Spleen (tissue), 11 donors: ENCODE measurements at regions not wholly inside any gene's neighbourhood (a gene's known extent, or its start where the extent isn't known, plus 50 kb on each side); places are given as distances from the start of the nearest gene placed in this dataset.

ENCODE experiments used
- DNase-seq: peaks from one replicate; pipeline ENCODE4 v3.0.0-alpha.2; 2020
- H3K27ac ChIP-seq, 8 donors: fragments of 200-600 bp; sonication (generic) in 7 of 8; 1 replicate in 4 of 8; 2 replicates in 4 of 8; pipeline versions ENCODE4 v1.5.0 to v1.8.0; 2016 to 2021; ENCODE audit warnings: inconsistent platforms in 4 of 8, mild to moderate bottlenecking in 4 of 8, moderate library complexity in 1 of 8
- H3K27me3 ChIP-seq, 7 donors: fragments of 200-600 bp; sonication (generic) in 6 of 7; replicated peaks in 1 of 7; 1 replicate in 4 of 7; 2 replicates in 3 of 7; pipeline versions ENCODE4 v1.5.0 to v1.8.0; 2016 to 2021; ENCODE audit warnings: inconsistent platforms in 3 of 7, mild to moderate bottlenecking in 1 of 7
- H3K36me3 ChIP-seq, 6 donors: fragments of 200-600 bp; sonication (generic) in 5 of 6; 1 replicate in 4 of 6; 2 replicates in 2 of 6; pipeline versions ENCODE4 v1.5.0 to v1.8.0; 2016 to 2021; ENCODE audit warnings: inconsistent platforms in 2 of 6
- H3K4me1 ChIP-seq, 6 donors: fragments of 200-600 bp; sonication (generic) in 5 of 6; 1 replicate in 3 of 6; 2 replicates in 3 of 6; pipeline versions ENCODE4 v1.5.0 to v1.8.0; 2016 to 2021; ENCODE audit warnings: inconsistent platforms in 3 of 6
- H3K4me3 ChIP-seq, 8 donors: fragments of 200-600 bp; sonication (generic) in 7 of 8; 1 replicate in 4 of 8; 2 replicates in 4 of 8; pipeline versions ENCODE4 v1.5.0 to v1.8.0; 2016 to 2021; ENCODE audit warnings: inconsistent platforms in 4 of 8, mild to moderate bottlenecking in 4 of 8, moderate library complexity in 2 of 8
- H3K9me3 ChIP-seq, 8 donors: fragments of 200-600 bp; sonication (generic) in 7 of 8; 1 replicate in 4 of 8; 2 replicates in 4 of 8; pipeline versions ENCODE4 v1.5.0 to v1.8.0; 2016 to 2021; ENCODE audit warnings: inconsistent platforms in 4 of 8
- POLR2A ChIP-seq, 3 donors: fragments of 450-650 bp; IDR thresholded peaks; one replicate each; pipeline ENCODE4 v1.5.1; 2017; ENCODE audit warnings: antibody characterized with exemption in 3 of 3, mild to moderate bottlenecking in 1 of 3
- POLR2AphosphoS5 ChIP-seq, 3 donors: sonication (generic); formaldehyde crosslinking; IDR thresholded peaks; one replicate each; pipeline ENCODE4 v1.5.1; 2017; ENCODE audit warnings: antibody characterized with exemption in 3 of 3
- WGBS, 5 donors: extraction: QIAGEN DNeasy Blood & Tissue Kit in 3 of 5; methylation state at CpG; one replicate each; pipeline versions ENCODE4 v1.1.5 to v1.1.7; 2013 to 2018; 5-methylcytosine and 5-hydroxymethylcytosine counted together
- intact Hi-C: fragments of 100-400 bp; cut with DNase I; formaldehyde crosslinking; loops from one replicate; pipeline ENCODE4 v1.15.0; 2023; ENCODE audit warnings: low total_unique reads
- TF ChIP-seq, protein P1 (sequence below), 11 experiments: fragments of 200-600 bp in 7 of 11; fragments of 450-650 bp in 4 of 11; sonication (generic) in 4 of 11; IDR thresholded peaks in 8 of 11; conservative IDR thresholded peaks in 3 of 11; 1 replicate in 7 of 11; 2 replicates in 4 of 11; pipeline versions ENCODE4 v1.4.0 to v1.8.0; 2016 to 2021; ENCODE audit warnings: antibody characterized with exemption in 11 of 11, inconsistent platforms in 4 of 11, mild to moderate bottlenecking in 1 of 11
- donor health status: healthy with polysubstance abuse.
- donor health status: DM: no; HTN: no; CAD: no; lungs with moderate emphysema.
- donor health status: DM: no; HTN: no; CAD: no.
- donor health status: Bipolar disorder and iron deficiency.
- donor health status: healthy.
- donor health status: DM: no; HTN: no; CAD: no.
- donor health status: DM: yes; HTN: yes; CAD: no.

GRCh38 chr7:118590107-118590506 lies 365.6 kb downstream of the ANKRD7 start:
- no peaks in the 10 kb centered on the region for H3K36me3 ChIP-seq
- TF ChIP-seq, protein P1, sequence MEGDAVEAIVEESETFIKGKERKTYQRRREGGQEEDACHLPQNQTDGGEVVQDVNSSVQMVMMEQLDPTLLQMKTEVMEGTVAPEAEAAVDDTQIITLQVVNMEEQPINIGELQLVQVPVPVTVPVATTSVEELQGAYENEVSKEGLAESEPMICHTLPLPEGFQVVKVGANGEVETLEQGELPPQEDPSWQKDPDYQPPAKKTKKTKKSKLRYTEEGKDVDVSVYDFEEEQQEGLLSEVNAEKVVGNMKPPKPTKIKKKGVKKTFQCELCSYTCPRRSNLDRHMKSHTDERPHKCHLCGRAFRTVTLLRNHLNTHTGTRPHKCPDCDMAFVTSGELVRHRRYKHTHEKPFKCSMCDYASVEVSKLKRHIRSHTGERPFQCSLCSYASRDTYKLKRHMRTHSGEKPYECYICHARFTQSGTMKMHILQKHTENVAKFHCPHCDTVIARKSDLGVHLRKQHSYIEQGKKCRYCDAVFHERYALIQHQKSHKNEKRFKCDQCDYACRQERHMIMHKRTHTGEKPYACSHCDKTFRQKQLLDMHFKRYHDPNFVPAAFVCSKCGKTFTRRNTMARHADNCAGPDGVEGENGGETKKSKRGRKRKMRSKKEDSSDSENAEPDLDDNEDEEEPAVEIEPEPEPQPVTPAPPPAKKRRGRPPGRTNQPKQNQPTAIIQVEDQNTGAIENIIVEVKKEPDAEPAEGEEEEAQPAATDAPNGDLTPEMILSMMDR (IDR thresholded peaks at IDR 0.05 in 8 of 11, conservative IDR thresholded peaks at IDR 0.05 in 3 of 11): peak in 4 of 11 experiments; percentile 7 to 22 (median 14)
- TF ChIP-seq POLR2AphosphoS5 (IDR thresholded peaks at IDR 0.05) (no peak), POLR2A (IDR thresholded peaks at IDR 0.05) (no peak)
- H3K4me3 ChIP-seq: no peak overlapping the region
- DNase-seq: no peak
- no peak overlapping the region for H3K27ac ChIP-seq
- H3K9me3 ChIP-seq: peaks cover 0 to 20% (median 14%) of the 10 kb centered on the region in 8 donors
- WGBS, 5 donors: 39 to 58% (median 47%) methylated on average over 2 of the region's 2 CpGs
- H3K4me1 ChIP-seq: no peaks in the 10 kb centered on the region
- intact Hi-C loops: no loop called here
- H3K27me3 ChIP-seq: no peaks in the 10 kb centered on the region

GRCh38 chr7:118602090-118602489 lies 377.6 kb downstream of the ANKRD7 start:
- Histone ChIP-seq H3K4me1 (no peaks in the 10 kb centered on the region), H3K4me3 (no peak overlapping the region), H3K27ac (no peak overlapping the region), H3K9me3 (peaks cover 0 to 8% (median 0%) of the 10 kb centered on the region in 8 donors), H3K36me3 (no peaks in the 10 kb centered on the region), H3K27me3 (no peaks in the 10 kb centered on the region)
- intact Hi-C loops: no loop called here
- no peak for DNase-seq
- TF ChIP-seq, protein P1 (IDR thresholded peaks at IDR 0.05 in 8 of 11, conservative IDR thresholded peaks at IDR 0.05 in 3 of 11): no peak
- TF ChIP-seq POLR2A (IDR thresholded peaks at IDR 0.05) (no peak), POLR2AphosphoS5 (IDR thresholded peaks at IDR 0.05) (no peak)

GRCh38 chr7:118606602-118607001 lies 382.1 kb downstream of the ANKRD7 start:
- DNase-seq: no peak
- intact Hi-C loops: no loop called here
- Histone ChIP-seq H3K36me3 (no peaks in the 10 kb centered on the region), H3K4me3 (no peak overlapping the region), H3K27ac (no peak overlapping the region), H3K27me3 (no peaks in the 10 kb centered on the region), H3K4me1 (no peaks in the 10 kb centered on the region), H3K9me3 (no peaks in the 10 kb centered on the region)
- 73 to 83% (median 78%) methylated on average over 1 of the region's 1 CpG for WGBS, 5 donors
- no peak for TF ChIP-seq POLR2AphosphoS5 (IDR thresholded peaks at IDR 0.05)
- TF ChIP-seq POLR2A (IDR thresholded peaks at IDR 0.05): no peak
- TF ChIP-seq, protein P1 (IDR thresholded peaks at IDR 0.05 in 8 of 11, conservative IDR thresholded peaks at IDR 0.05 in 3 of 11): no peak

GRCh38 chr7:118609207-118609606 lies 384.7 kb downstream of the ANKRD7 start:
- Histone ChIP-seq H3K4me1 (no peaks in the 10 kb centered on the region), H3K4me3 (no peak overlapping the region), H3K27me3 (no peaks in the 10 kb centered on the region), H3K9me3 (no peaks in the 10 kb centered on the region), H3K36me3 (no peaks in the 10 kb centered on the region), H3K27ac (no peak overlapping the region)
- DNase-seq: no peak
- TF ChIP-seq POLR2AphosphoS5 (IDR thresholded peaks at IDR 0.05) (no peak), POLR2A (IDR thresholded peaks at IDR 0.05) (no peak)
- TF ChIP-seq, protein P1 (IDR thresholded peaks at IDR 0.05 in 8 of 11, conservative IDR thresholded peaks at IDR 0.05 in 3 of 11): no peak
- intact Hi-C loops: no loop called here
- WGBS, 5 donors: 83 to 98% (median 89%) methylated on average over 3 of the region's 3 CpGs; no CpG with 5 or more reads in 1 of the 5 donors
